ENCODE measurements at regions not wholly inside any gene's neighbourhood (a gene's known extent, or its start where the extent isn't known, plus 50 kb on each side); places are given as distances from the start of the nearest gene placed in this dataset.
"Not testable (repeated sequence)": the region's sequence is repeated elsewhere in the genome, so short reads cannot be mapped to it uniquely, and the experiment has no call there.

DNA sequence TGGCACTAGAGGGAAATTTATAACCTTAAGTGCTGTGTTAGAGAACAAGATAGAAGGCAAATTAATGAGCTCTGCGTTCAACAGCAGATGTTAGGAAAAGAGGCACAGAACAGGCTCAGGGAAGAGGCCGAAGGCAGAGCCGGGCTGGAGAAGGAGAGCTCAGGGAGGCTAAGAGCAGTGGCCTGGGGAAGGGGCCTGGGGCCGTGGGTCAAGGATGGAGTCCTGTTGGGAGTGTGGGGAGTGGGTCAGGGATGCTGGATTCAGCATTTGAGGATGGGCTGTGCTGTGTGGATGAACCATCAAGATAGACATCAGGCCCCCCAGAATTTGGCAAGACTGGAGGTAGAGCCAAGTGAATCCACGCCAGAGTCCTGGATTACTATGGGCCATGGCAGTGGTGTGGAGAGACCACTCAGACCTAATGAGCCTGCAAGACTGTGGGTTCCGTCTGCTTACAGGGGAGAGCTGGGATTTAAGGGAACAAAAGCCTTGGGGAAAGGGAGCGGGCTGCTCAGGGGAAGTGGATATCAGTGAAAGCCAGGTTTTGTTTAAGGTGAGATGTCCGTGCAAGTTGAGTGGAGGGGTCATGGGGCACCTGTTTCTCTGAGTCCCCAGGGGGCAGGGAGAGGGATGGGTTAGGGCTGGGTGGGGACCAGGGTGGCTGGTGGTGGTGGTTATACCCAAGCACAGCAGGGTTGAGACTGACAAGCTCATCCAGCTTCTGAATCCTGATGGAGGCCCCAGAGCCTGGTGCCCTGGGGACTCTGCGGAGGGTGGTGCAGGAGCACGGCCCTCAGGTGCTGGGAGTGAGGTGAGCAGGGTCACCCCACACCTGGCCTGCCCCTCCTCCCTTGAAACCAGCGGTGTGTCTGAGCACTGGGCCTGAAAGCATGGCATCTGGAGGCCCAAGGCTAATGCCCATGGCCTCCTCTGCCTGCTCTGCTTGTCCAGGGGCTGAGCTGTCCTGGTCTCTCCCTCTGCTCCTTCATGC lies 101.7 kb downstream of the BMS1 start:
- DNase-seq, result no peak

DNA sequence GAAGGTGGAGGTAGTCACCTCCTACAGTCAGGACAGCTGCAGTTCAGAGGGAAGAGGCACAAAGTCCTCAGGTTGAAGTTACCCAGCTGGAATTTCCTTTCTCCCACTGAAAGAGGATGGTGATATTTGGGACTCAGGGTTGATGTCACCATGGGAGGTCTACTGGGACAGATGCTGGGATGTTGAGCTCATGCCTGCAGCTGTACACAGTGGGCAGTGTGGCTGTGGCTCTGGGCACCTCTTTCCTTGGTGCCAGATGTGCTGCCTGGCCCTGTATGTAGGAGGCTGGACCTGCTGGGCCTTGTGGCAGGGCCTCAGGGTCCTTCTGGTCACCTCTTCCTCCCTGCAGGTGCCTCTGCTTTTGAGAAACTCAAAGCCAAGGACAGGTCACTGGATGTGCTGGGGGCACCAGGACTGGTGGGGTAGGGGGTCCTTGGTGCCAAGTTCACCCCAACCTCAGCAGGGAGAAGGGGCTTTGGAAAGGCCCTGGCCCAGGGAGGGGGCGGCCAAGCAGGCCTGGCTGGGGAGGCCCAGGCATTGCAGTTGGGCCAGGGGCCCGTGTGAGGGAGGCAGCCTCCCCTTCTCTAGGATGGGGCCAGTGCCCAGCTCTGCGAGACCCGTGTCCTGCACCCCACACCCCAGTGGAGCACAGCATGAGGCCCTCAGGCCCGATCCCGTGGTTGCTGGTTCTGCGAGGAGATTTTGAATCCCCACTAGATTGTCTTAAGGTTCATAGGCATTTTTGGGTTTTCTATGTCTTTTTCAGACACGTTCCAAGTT lies 103.1 kb downstream of the BMS1 start:
- DNase-seq, result no peak

DNA sequence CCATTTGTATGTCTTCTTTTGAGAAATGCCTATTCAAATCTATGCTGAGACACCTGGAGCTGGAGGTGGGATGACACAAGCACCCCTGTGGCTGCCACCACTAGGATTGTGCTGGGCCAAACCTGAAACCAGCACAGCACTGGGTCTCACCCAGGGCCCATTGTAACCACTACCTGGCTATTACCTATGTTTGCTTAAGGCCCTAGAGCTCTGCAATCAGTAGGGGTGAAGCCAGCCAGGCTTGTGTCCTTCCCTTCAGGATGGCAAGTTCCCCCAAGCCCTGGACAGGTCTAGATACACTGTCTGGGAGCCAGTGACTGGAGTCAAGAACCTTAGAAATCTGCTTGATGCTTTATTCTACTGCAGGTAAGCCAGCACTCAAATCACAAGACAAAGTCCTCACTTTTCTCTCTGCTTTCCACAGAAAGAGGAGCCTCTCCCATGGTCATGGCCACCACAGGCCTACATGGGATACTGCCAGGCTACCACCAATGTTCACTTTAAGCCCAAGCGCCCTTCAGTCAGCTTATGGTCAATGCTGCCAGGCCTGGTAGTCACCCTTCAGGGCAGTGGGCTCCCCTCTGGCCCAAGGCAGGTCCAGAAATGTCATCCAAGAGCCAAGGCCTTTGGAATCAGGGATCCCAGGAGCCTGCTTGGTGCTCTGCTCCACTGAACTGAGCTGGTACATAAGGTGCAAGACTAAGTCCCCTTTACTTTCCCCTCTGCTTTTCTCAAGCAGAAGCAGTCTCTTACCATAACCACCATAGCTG lies 105.3 kb downstream of the BMS1 start:
- no peak for DNase-seq

DNA sequence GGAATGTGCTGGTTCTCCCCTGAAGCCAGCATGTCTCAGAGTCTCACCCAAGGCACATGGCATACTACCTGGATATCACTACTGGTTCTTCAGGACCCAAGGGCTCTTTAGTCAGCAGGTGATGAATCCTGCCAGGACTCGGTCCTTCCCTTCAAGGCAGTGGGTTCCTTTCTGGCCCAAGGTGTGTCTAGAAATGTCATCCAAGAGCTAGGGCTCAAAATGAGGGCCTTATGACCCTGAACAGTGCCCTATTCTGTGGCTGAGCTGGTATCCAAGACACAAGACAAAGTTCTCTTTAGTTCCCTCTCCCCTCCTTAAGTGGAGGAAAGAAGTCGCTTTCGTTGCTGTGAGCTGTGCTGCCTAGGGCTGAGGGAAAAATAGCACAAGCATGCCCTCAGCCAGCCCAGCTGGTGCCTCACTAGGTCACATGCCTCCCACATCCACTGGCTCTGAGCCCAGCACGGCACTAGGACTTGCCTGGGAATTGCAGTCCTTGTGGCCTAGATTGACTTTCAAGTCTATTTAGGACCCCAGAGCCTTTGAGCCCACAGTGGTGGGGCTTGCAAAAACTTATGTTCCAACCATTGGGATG lies 106.0 kb downstream of the BMS1 start:
- no peak for DNase-seq

DNA sequence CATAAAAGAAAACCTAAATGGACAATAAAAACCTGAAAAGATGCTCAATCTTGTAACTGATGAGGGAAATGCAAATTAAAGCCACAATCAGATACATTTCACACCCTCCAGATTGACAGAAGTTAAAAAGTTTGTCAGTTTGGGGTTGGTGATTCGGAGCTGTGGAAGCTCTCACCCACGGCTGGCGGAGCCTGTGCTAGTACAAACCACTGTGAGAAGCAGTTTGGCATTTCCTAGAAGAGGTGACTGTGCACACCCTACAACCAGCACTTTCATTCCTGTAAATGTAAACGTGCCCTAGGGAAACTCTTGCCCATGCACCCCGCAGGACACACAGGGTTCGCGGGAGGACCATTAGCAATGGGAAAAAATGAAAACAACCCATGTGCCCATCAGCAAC lies 114.1 kb downstream of the BMS1 start:
- no peak for DNase-seq

DNA sequence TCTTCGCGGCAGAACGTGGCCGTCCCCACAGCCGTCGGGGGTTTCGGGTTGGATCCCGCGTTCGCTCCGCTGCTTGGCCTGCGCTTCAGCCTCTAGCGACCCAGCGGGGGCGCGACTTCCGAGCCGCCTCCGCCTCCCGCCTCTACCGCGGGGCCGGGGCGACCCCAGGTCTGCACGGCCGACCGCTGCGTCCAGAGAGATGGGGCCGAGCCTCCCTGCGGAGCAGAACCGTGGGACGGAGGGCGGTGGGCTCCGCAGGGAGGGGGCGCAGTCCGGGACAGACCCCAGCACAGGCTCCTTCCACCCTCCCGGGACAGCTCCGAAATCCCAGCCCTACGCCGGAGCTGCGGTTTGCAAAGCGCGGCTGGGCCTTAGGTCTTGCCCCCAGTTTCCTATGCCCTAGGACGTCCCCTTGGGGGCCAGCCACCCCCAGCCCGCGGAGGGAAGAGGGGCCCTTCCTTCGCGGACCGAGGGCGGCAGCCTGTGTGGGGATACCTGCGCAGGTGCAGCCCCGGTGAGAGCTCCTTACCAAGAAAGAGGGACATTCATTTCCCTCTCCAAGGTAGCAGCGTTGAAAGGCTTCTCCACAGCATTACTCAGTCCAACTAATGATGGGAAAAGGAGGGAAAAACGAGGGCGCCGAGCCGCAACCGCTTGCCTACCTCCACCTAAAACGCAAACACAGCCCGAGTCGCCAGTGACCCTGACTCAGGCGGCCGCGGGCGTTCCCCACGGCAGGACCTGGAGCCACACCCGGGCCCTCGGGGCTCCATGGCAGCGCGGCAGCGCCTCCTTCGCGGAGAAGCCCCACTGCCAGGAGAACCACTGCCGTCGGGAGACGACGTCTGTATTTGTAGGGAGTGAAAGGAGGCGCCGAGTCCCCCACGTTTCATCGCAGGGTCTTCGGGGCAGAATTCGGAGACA lies 115.7 kb downstream of the BMS1 start:
- no peak for DNase-seq

DNA sequence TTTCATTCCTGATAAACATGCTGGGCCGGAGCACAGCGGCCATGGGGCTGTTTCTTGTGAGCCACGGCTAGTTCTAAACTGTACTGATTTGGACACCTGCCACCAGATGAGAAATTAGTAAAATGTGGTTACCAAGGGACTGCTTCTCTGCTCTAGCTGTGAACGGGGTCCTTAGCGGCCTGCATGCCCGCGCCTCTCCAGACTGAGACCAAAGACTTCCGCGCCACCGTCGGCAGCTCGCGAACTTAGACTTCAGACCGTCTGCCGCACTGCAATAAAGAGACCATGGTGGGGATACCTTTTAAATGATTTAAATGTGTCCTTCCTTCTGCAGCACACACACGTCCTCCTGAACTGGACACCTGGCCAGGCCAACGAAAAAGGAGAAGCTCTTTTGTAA lies 116.4 kb downstream of the BMS1 start:
- no peak for DNase-seq

DNA sequence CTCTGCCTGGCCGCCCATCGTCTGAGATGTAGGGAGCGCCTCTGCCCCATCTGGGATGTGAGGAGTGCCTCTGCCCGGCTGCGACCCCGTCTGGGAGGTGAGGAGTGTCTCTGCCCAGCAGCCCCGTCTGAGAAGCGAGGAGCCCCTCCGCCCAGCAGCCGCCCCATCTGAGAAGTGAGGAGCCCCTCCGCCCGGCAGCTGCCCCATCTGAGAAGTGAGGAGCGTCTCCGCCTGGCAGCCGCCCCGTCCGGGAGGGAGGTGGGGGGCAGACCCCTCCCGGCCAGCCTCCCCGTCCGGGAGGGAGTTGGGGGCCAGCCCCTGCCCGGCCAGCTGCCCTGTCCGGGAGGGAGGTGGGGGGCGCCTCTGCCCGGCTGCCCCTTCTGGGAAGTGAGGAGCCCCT lies 117.8 kb downstream of the BMS1 start:
- not testable (repeated sequence) for DNase-seq

DNA sequence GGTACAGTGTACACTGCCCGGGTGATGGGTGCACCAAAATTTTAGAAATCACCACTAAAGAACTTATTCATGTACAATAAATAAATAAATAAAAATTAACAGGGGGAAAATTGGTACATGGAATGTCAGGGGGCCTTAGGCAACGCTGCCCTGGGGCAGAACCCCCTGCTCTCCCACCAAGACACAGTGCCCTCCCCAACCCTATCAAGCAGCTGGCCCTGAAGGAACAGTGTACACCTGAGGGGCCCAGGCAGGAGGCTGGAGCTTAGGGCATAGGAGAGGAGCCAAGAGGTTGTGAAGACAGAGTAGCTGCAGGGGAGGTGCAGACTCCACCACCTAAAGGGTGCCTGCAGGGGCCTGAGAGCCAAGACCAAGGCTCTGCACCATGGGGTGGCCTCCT lies 128.8 kb downstream of the BMS1 start:
- DNase-seq, result no peak

DNA sequence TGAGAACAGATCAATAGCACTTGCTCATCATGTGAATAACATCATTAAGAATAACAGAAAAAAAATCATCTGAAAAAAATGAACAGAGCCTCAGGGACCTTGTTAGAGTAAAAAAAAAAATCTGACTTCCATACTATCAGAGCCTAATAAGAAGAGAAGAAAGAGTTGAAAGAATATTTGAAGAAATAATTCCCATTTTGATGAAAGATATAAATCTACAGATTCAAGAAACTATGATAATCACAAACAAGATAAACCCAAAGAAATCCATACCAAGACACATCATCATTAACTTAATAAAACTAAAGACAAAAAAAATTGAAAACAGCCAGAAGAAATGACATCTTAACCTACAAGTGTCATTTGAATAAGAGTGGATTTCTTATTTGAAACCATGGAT lies 134.4 kb downstream of the BMS1 start:
- no peak for DNase-seq

DNA sequence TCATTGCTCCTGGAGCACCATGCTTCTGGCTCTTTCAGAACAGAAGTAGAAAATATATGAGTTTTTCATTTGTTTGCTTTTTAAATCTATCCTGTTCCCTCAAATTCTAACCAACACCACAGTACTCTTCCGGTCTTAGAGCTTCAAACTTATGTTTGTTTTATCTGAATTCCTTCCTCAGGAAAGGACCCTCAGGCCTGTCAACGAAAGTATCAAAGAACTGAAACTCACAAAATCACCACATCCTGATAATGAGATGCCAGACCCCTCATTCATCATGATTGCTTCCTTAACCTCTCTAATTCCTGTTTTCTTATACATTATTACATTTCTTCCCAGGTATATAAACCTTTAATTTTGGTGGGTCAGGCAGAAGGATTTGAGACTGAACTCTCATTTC lies 135.2 kb downstream of the BMS1 start:
- DNase-seq, result no peak

DNA sequence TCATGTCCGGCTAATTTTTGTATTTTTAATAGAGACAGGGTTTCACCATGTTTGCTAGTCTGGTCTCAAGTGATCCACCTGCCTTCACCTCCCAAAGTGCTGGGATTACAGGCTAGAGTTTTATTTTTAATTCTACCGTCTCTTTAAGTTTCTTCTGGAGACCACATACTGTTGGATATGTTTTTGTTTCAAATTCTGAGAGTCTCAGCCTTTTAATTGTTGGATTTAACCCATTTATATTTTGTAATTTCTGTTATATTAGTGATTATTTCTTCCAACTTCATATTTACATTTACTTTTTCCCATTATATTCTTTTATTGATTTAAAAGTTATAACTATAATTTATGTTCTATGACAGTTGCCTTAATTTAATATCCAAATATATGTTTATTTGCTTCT lies 139.4 kb downstream of the BMS1 start:
- no peak for DNase-seq

DNA sequence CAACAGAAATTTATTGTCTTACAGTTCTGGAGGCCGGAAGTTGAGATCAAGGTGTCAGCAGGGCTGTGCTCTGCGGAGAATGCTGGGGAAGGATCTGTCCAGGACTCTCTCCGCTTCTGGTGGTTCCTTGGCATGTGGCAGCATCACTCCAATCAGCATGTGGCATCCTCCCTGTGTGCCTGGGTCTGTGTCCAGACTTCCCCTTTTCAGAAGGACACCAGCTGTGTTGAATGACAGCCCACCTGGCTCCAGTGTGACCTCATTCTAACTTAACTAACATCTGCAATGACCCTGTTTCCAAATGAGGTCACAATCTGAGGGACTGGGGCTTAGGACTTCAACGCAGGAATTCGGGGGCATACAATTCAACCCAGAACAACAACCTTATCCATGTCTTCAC lies 141.9 kb downstream of the BMS1 start:
- DNase-seq, result no peak

DNA sequence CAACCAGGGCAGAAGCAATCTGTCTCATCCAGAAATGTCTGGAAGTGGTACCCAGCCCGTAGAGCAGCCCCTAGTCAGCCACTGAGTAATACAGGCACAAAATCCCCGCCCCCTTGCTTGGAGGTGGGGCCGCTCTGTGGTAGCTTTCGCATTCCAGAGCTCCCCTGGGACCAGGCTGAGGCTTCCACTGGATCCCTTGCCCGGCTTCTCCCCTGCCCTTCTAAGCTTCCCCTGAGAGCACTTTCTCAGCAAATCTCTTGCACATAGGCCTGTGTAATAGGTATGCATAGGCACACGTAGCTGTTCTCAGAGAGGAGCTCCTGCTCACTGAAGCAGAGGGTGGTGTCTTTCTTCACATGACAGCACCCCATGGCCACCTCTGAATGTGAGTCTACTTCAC lies 144.2 kb downstream of the BMS1 start:
- no peak for DNase-seq

DNA sequence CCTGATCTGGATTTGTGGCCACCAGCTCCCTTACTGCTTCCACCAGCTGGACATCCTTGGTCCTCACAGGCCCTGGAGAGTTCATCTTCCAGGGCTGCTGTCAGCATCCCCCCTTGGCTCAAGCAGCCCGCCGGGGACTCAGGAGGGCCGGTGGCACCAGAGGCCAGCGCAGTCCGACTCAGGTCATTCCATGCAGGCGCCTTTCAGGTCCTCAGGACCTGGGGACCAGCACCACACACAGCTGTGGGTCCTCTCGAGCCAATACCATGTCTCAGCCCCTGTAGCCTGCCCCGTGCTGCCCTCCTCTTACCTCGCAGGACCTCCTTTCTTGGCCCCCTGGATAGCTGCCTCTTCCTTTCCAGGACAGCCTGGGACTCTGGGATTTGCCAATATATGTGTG lies 145.5 kb downstream of the BMS1 start:
- no peak for DNase-seq

DNA sequence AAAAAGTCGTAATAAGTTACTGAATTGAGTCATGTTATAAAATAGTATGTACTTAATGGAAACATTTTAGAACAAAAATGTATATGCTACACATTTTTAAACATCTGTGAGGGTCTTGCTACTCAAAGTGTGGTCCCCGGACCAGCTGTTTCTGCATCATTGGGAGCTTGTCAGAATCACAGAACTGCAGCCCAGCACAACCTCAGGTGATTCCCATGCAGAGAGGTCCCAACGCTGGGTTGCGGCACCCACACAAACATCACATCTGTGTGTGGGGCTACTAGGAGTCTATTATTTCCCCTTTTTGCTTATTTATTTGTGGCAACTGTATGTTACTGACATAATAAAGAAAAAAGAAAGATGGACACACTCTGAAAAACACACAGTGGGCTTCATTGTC lies 146.6 kb downstream of the BMS1 start:
- DNase-seq, result no peak

DNA sequence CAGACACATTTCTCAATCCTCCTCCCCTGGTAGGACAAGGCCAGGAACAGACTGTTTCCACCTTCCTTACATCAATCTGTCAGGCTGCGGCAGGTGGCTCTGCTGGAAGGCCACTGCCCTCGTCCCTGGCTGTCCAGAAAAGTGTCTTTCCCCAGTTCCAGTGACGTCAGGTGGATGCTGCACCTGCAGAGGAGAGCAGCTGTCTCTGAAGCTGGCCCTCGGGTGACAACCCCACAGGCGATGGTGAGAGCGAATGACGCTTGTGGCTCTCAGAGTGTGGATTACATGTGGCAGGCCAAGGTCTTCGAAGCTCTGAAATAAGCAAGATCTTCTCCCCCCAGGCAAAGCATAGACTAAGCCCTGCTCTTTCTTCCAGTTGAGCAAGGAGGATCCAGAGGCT lies 146.9 kb upstream of the RET start:
- no peak for DNase-seq

DNA sequence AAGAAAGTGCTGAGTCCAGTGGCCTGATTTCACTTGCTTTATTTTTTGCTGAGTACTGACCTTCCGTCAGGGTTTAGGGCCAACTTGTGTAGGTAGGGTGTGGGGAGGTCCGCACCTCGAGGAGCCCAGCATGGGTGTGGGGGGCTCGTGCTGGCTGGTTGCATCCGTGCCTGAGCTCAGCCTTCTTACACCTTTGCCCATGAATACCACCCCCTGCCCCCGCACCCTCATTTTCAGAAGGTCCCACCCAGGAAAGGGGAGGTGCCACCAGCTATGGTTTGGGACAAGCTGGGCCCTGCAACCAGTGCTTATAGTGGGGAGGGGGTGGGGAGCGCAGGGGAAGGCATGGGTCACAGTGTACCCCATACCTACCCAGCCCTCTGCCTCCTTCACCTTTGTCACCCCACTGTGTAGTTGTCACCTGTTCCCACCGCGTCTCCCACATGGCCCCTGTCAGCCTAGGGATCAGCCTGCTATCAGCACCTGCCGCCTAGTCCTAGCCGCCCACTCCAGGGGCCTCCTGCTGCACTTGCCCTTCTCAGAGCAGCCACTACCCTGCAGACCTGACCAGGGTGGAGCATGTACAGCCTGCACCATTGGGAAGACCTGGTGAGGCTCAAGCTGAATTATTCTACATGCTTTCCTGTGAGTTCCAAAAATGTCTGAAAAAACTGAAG lies 146.2 kb upstream of the RET start:
- DNase-seq, result no peak

DNA sequence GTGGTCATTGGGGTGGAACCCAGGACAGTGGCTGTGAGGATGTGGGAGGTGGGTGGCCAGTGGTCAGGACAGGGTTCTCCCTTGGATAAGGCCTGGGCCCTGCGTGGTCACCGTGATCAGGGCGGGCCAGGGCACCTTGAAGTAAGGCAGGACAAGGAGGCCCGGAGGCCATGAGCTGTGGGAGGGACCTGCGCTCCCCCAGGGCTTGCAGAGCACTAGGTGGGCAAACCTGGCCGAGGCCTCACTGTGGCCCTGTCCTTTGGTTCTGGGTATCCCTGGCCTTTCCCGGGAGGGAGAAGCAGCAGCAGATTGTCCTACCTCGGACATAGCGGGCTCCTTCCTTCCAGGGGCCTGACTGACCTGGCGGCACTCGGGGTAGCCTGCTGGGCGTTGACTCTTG lies 144.8 kb upstream of the RET start:
- no peak for DNase-seq

DNA sequence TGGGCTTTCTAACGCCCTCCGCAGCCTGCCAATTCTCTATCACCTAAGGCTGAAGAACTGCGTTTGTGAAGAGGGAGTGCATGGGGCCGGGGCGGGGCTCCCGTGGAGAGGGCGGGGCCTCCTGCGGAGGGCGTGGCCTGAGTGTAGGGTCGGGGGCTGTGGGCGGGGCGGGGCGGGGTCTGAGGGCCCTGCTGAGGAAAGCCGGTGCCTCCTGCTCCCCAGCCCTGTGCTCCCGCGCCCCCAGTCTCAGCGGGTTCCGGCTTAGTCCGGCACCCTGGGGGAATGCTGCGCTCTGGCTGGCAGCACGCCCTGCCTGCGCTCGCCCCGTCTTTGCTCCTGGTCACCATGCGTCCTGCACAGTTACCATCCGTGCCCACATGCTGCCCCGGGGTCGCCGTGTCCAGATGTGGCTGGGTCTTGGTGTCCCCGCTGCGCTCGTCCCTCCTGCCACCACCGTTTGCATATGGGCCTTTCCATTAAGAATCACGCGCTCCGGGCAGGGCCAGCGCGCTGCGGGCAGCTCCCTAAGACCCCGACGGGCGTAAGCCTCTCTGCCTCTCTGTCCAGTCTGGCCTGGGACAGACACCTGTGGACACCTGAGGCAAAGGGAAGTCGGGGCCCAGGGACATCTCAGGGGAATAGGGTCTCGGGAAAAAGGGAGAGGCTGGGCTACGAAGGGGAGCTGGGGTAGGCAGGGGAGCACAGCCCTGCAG lies 144.0 kb upstream of the RET start:
- peak; percentile 5 for DNase-seq

All from inflammatory macrophage treated with lipopolysaccharide for 4 hours (primary cell).